Naive thymus-derived CD8-positive, alpha-beta T cell (primary cell): ENCODE measurements at regions not wholly inside any gene's neighbourhood (a gene's known extent, or its start where the extent isn't known, plus 50 kb on each side); places are given as distances from the start of the nearest gene placed in this dataset.

Experiments used
- ATAC-seq, 2 donors: fragments of 150-1000 bp; cut with Tn5 transposase in 1 of 2; sonication (Bioruptor Pico), chemical (Tn5 transposase) in 1 of 2; 1 replicate in 1 of 2; 2 replicates in 1 of 2; pipeline ENCODE4 v1.10.0; 2021; ENCODE audit warnings: mild to moderate bottlenecking in 2 of 2, moderate library complexity in 2 of 2
- POLR2A ChIA-PET: fragments of 350-600 bp; sonication (Branson Sonifier 250); formaldehyde crosslinking; loops from one replicate; lab custom pipeline; 2021; ENCODE audit warnings: antibody characterized with exemption; lab: Charles Lee
- DNase-seq, 10 donors: peaks; one replicate each; pipeline versions ENCODE4 v3.0.0 to v3.0.0-alpha.2; 2020 to 2022
- H3K27ac Mint-ChIP-seq, 10 donors: one replicate each; pipeline ENCODE4 v1.8.0; 2020 to 2022; ENCODE audit warnings: mild to moderate bottlenecking in 10 of 10, mixed read lengths in 10 of 10, moderate library complexity in 4 of 10, inconsistent platforms in 1 of 10
- H3K27me3 Mint-ChIP-seq, 5 donors: one replicate each; pipeline ENCODE4 v1.8.0; 2021 to 2022; ENCODE audit warnings: mixed read lengths in 5 of 5
- H3K36me3 Mint-ChIP-seq, 3 donors: one replicate each; pipeline ENCODE4 v1.8.0; 2020 to 2022; ENCODE audit warnings: mixed read lengths in 3 of 3, mild to moderate bottlenecking in 2 of 3, inconsistent platforms in 1 of 3
- H3K4me1 Mint-ChIP-seq, 4 donors: one replicate each; pipeline ENCODE4 v1.8.0; 2021 to 2022; ENCODE audit warnings: mixed read lengths in 4 of 4
- H3K4me3 Mint-ChIP-seq, 10 donors: one replicate each; pipeline ENCODE4 v1.8.0; 2020 to 2022; ENCODE audit warnings: mild to moderate bottlenecking in 10 of 10, mixed read lengths in 10 of 10, moderate library complexity in 6 of 10, inconsistent platforms in 1 of 10
- H3K9me3 Mint-ChIP-seq, 9 donors: one replicate each; pipeline ENCODE4 v1.8.0; 2020 to 2022; ENCODE audit warnings: mixed read lengths in 9 of 9, mild to moderate bottlenecking in 3 of 9, inconsistent platforms in 1 of 9, moderate library complexity in 1 of 9

- Mint-ChIP-seq H3K27me3 (no peaks in the 10 kb centered on the region), H3K27ac (no peak overlapping the region), H3K36me3 (no peaks in the 10 kb centered on the region), H3K4me3 (no peak overlapping the region), H3K9me3 (no peaks in the 10 kb centered on the region), H3K4me1 (peaks cover 10 to 31% (median 13%) of the 10 kb centered on the region in 4 donors)
- ATAC-seq (no peak), DNase-seq (no peak)
- POLR2A ChIA-PET = no interaction called here
Measured at GRCh38 chr13:40235160-40235796, 431.2 kb downstream of the FOXO1 start.

GRCh38 chr13:40236566-40237168 lies 429.8 kb downstream of the FOXO1 start:
- no peak overlapping the region for H3K27ac Mint-ChIP-seq
- H3K27me3 Mint-ChIP-seq = no peaks in the 10 kb centered on the region
- no peak for ATAC-seq
- POLR2A ChIA-PET = no interaction called here
- H3K4me1 Mint-ChIP-seq = peaks cover 4 to 18% (median 4%) of the 10 kb centered on the region in 4 donors
- no peaks in the 10 kb centered on the region for H3K36me3 Mint-ChIP-seq
- DNase-seq = no peak
- H3K9me3 Mint-ChIP-seq = no peaks in the 10 kb centered on the region
- no peak overlapping the region for H3K4me3 Mint-ChIP-seq

- H3K4me3 Mint-ChIP-seq = no peak overlapping the region
- POLR2A ChIA-PET = interaction anchor here (0.6 kb wide), 1 partner anchor 152 kb away, joined by 3 read pairs; no protein-coding TSS in a partner anchor
- no peak for DNase-seq
- H3K27ac Mint-ChIP-seq = no peak overlapping the region
- no peaks in the 10 kb centered on the region for H3K9me3 Mint-ChIP-seq
- peaks cover 0 to 3% (median 0%) of the 10 kb centered on the region in 4 donors for H3K4me1 Mint-ChIP-seq
- H3K36me3 Mint-ChIP-seq = no peaks in the 10 kb centered on the region
- H3K27me3 Mint-ChIP-seq = no peaks in the 10 kb centered on the region
- no peak for ATAC-seq
Measured at GRCh38 chr13:40238761-40239160, 427.7 kb downstream of the FOXO1 start.

GRCh38 chr13:40240293-40240692 lies 426.1 kb downstream of the FOXO1 start:
- POLR2A ChIA-PET = no interaction called here
- Mint-ChIP-seq H3K9me3 (no peaks in the 10 kb centered on the region), H3K36me3 (no peaks in the 10 kb centered on the region), H3K4me3 (no peak overlapping the region), H3K27ac (no peak overlapping the region), H3K4me1 (peaks cover 0 to 7% (median 5%) of the 10 kb centered on the region in 4 donors), H3K27me3 (no peaks in the 10 kb centered on the region)
- DNase-seq = no peak
- no peak for ATAC-seq

GRCh38 chr13:40241125-40241798 lies 425.2 kb downstream of the FOXO1 start:
- H3K36me3 Mint-ChIP-seq = no peaks in the 10 kb centered on the region
- POLR2A ChIA-PET = interaction anchor here (0.6 kb wide), 1 partner anchor 34 kb away, joined by 3 read pairs; no protein-coding TSS in a partner anchor
- peaks cover under 1 to 12% (median 5%) of the 10 kb centered on the region in 4 donors for H3K4me1 Mint-ChIP-seq
- peaks cover 0 to 4% (median 0%) of the 10 kb centered on the region in 9 donors for H3K9me3 Mint-ChIP-seq
- no peak overlapping the region for H3K27ac Mint-ChIP-seq
- no peaks in the 10 kb centered on the region for H3K27me3 Mint-ChIP-seq
- ATAC-seq = no peak
- no peak overlapping the region for H3K4me3 Mint-ChIP-seq
- no peak for DNase-seq

- Mint-ChIP-seq H3K4me3 (no peak overlapping the region), H3K9me3 (peaks cover 0 to 8% (median 0%) of the 10 kb centered on the region in 9 donors), H3K27me3 (no peaks in the 10 kb centered on the region), H3K36me3 (peaks cover 0 to under 1% (median 0%) of the 10 kb centered on the region in 3 donors), H3K27ac (peak overlapping the region in 1 of 10 donors; percentile 48), H3K4me1 (peaks cover 5 to 17% (median 12%) of the 10 kb centered on the region in 4 donors)
- POLR2A ChIA-PET = interaction anchor here (1.4 kb wide), 1 partner anchor 36 kb away, joined by 3 read pairs; no protein-coding TSS in a partner anchor
- DNase-seq = no peak
- ATAC-seq = no peak
Measured at GRCh38 chr13:40243047-40243446, 423.4 kb downstream of the FOXO1 start.

- peak overlapping the region in 1 of 10 donors; percentile 49 for H3K27ac Mint-ChIP-seq
- H3K4me1 Mint-ChIP-seq = peaks cover 5 to 17% (median 12%) of the 10 kb centered on the region in 4 donors
- H3K27me3 Mint-ChIP-seq = no peaks in the 10 kb centered on the region
- POLR2A ChIA-PET = no interaction called here
- no peak for ATAC-seq
- H3K9me3 Mint-ChIP-seq = peaks cover 0 to 18% (median 5%) of the 10 kb centered on the region in 9 donors
- DNase-seq = no peak
- H3K4me3 Mint-ChIP-seq = no peak overlapping the region
- H3K36me3 Mint-ChIP-seq = peaks cover 0 to 10% (median 0%) of the 10 kb centered on the region in 3 donors
Measured at GRCh38 chr13:40243982-40244381, 422.5 kb downstream of the FOXO1 start.

GRCh38 chr13:40245567-40245966 lies 420.9 kb downstream of the FOXO1 start:
- POLR2A ChIA-PET = no interaction called here
- no peak for ATAC-seq

GRCh38 chr13:40247845-40248244 lies 418.6 kb downstream of the FOXO1 start:
- H3K4me1 Mint-ChIP-seq = peaks cover 24 to 32% (median 27%) of the 10 kb centered on the region in 4 donors
- H3K36me3 Mint-ChIP-seq = peaks cover 0 to 14% (median 0%) of the 10 kb centered on the region in 3 donors
- no peak for ATAC-seq
- H3K4me3 Mint-ChIP-seq = no peak overlapping the region
- DNase-seq = no peak
- H3K27me3 Mint-ChIP-seq = no peaks in the 10 kb centered on the region
- POLR2A ChIA-PET = no interaction called here
- no peak overlapping the region for H3K27ac Mint-ChIP-seq
- H3K9me3 Mint-ChIP-seq = peaks cover 0 to 21% (median 6%) of the 10 kb centered on the region in 9 donors

More at GRCh38 chr13:40245567-40245966, 420.9 kb downstream of the FOXO1 start:
- DNase-seq = no peak
- H3K9me3 Mint-ChIP-seq = peaks cover 0 to 21% (median 6%) of the 10 kb centered on the region in 9 donors
- H3K27me3 Mint-ChIP-seq = no peaks in the 10 kb centered on the region
- peak overlapping the region in 1 of 10 donors; percentile 3 for H3K27ac Mint-ChIP-seq
- peaks cover 5 to 17% (median 12%) of the 10 kb centered on the region in 4 donors for H3K4me1 Mint-ChIP-seq
- H3K36me3 Mint-ChIP-seq = peaks cover 0 to 14% (median 0%) of the 10 kb centered on the region in 3 donors
- no peak overlapping the region for H3K4me3 Mint-ChIP-seq

- H3K9me3 Mint-ChIP-seq = peaks cover 0 to 21% (median 6%) of the 10 kb centered on the region in 9 donors
- H3K4me3 Mint-ChIP-seq = peak overlapping the region in 1 of 10 donors; percentile 20
- POLR2A ChIA-PET = no interaction called here
- peaks cover 0 to 14% (median 0%) of the 10 kb centered on the region in 3 donors for H3K36me3 Mint-ChIP-seq
- no peak for ATAC-seq
- peak in 2 of 10 donors; percentile 6 for DNase-seq
- H3K27me3 Mint-ChIP-seq = no peaks in the 10 kb centered on the region
- peak overlapping the region in 5 of 10 donors; percentile 1 to 76 (median 55) for H3K27ac Mint-ChIP-seq
- H3K4me1 Mint-ChIP-seq = peaks cover 13 to 33% (median 28%) of the 10 kb centered on the region in 4 donors
Measured at GRCh38 chr13:40251343-40252032, 415.0 kb downstream of the FOXO1 start.

GRCh38 chr13:40252241-40252640 lies 414.2 kb downstream of the FOXO1 start:
- ATAC-seq (no peak), DNase-seq (no peak)
- Mint-ChIP-seq H3K4me1 (peaks cover 13 to 33% (median 28%) of the 10 kb centered on the region in 4 donors), H3K4me3 (no peak overlapping the region), H3K27me3 (no peaks in the 10 kb centered on the region), H3K36me3 (peaks cover 0 to 14% (median 0%) of the 10 kb centered on the region in 3 donors), H3K27ac (peak overlapping the region in 3 of 10 donors; percentile 20 to 60 (median 52)), H3K9me3 (peaks cover 0 to 21% (median 6%) of the 10 kb centered on the region in 9 donors)
- POLR2A ChIA-PET = no interaction called here

GRCh38 chr13:40252676-40253075 lies 413.8 kb downstream of the FOXO1 start:
- peaks cover 0 to 19% (median 6%) of the 10 kb centered on the region in 9 donors for H3K9me3 Mint-ChIP-seq
- POLR2A ChIA-PET = no interaction called here
- ATAC-seq = no peak

More at GRCh38 chr13:40252676-40253075, 413.8 kb downstream of the FOXO1 start:
- Mint-ChIP-seq H3K4me3 (no peak overlapping the region), H3K36me3 (peaks cover 0 to 14% (median 0%) of the 10 kb centered on the region in 3 donors), H3K27ac (peak overlapping the region in 4 of 10 donors; percentile 20 to 60 (median 39)), H3K4me1 (peaks cover 11 to 29% (median 26%) of the 10 kb centered on the region in 4 donors), H3K27me3 (no peaks in the 10 kb centered on the region)
- DNase-seq = no peak
